ENCODE measurements at regions not wholly inside any gene's neighbourhood (a gene's known extent, or its start where the extent isn't known, plus 50 kb on each side); places are given as distances from the start of the nearest gene placed in this dataset.

DNA sequence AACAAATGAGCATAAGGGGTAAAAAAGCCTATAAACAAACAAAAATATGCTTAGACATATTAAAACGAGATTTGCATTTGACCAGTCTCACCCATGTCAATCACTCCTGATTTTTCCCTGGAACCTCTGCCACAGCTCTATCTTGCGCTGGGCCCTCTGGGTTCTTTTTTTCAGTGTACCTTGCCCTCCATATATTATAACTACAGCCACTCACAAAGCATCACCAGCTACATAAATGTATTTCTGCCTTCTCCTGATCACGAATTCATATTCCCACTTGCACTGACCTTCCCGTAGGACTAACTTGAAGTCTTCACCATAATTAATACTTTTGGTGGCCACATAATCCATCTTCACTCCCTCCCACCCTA, 395.6 kb upstream of the ROBO2 start:
- TF ChIP-seq REST (IDR thresholded peaks at IDR 0.05; ENCODE audit: insufficient read depth in 1 of 2, low read depth in 2 of 2, low read length in 1 of 2) (no peak), CTCF (IDR thresholded peaks at IDR 0.05) (no peak), POLR2AphosphoS5 (IDR thresholded peaks at IDR 0.05; ENCODE audit: low read depth, low read length) (no peak), TCF7L2 (IDR thresholded peaks at IDR 0.05; ENCODE audit: low read depth, low read length) (no peak), SIN3A (IDR thresholded peaks at IDR 0.05; ENCODE audit: borderline replicate concordance, insufficient read depth, low read depth, low read length) (no peak)

DNA sequence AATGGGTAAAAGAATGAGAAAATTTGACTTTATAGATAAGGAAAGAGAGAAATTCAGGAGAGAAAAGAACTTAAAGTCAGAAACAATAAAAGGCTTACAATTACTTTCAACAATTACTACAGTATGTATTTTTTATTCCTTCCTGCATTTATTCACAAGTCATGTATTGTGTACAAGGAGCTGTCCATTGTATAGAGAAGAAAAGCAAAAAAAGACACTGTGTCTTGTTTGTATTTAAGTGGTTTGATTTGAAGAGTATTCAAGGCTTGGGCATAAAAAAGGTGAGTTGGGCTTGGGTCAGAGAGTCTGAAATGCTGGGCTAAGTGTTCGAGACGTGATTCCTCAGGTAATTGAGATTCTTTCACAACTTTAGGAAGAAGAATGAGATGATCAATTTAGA, 394.2 kb upstream of the ROBO2 start:
- in situ Hi-C loops (cut with HindIII; ENCODE audit: low pct_unique_long_range_greater_than_20kb, low sequenced_read_pairs) (no loop called here), intact Hi-C loops (cut with micrococcal nuclease; ENCODE audit: unreplicated experiment) (no loop called here)
- no peaks in the 10 kb centered on the region for H3K4me1 ChIP-seq (ENCODE audit: control insufficient read depth, insufficient read depth, low read length)
- no peak overlapping the region for H3K27ac ChIP-seq (ENCODE audit: low read length)
- no peaks in the 10 kb centered on the region for H3K9me3 ChIP-seq (ENCODE audit: control insufficient read depth, insufficient read depth, low read depth, low read length)
- H3K27me3 ChIP-seq (ENCODE audit: control insufficient read depth, insufficient read depth, low read length), result no peaks in the 10 kb centered on the region
- H3K36me3 ChIP-seq (ENCODE audit: control insufficient read depth, insufficient read depth, low read length), result no peaks in the 10 kb centered on the region
- TF ChIP-seq REST (IDR thresholded peaks at IDR 0.05; ENCODE audit: insufficient read depth in 1 of 2, low read depth in 2 of 2, low read length in 1 of 2), result no peak
- CTCF ChIA-PET, result no interaction called here
- ATAC-seq (no peak), DNase-seq (ENCODE audit: low read depth, low spot score) (no peak)
- no TSS peak for BruUV-seq (replicated peaks)
- POLR2A ChIA-PET, result no interaction called here
- no peak overlapping the region for H3K4me3 ChIP-seq (ENCODE audit: low read depth in 2 of 2, low read length in 2 of 2)

More for the DNA sequence above, 395.6 kb upstream of the ROBO2 start:
- H3K4me1 ChIP-seq (ENCODE audit: control insufficient read depth, insufficient read depth, low read length), result no peaks in the 10 kb centered on the region
- H3K27ac ChIP-seq (ENCODE audit: low read length), result no peak overlapping the region
- intact Hi-C loops (cut with micrococcal nuclease; ENCODE audit: unreplicated experiment), result no loop called here
- no peaks in the 10 kb centered on the region for H3K27me3 ChIP-seq (ENCODE audit: control insufficient read depth, insufficient read depth, low read length)
- ATAC-seq, result no peak
- POLR2A ChIA-PET, result no interaction called here
- no peaks in the 10 kb centered on the region for H3K9me3 ChIP-seq (ENCODE audit: control insufficient read depth, insufficient read depth, low read depth, low read length)
- H3K36me3 ChIP-seq (ENCODE audit: control insufficient read depth, insufficient read depth, low read length), result no peaks in the 10 kb centered on the region
- BruUV-seq (replicated peaks), result no TSS peak
- no peak overlapping the region for H3K4me3 ChIP-seq (ENCODE audit: low read depth in 2 of 2, low read length in 2 of 2)
- no peak for DNase-seq (ENCODE audit: low read depth, low spot score)
- CTCF ChIA-PET, result no interaction called here
- in situ Hi-C loops (cut with HindIII; ENCODE audit: low pct_unique_long_range_greater_than_20kb, low sequenced_read_pairs), result no loop called here

All from Panc1 (cell line).